OCI-LY7 (cell line): ENCODE measurements at regions not wholly inside any gene's neighbourhood (a gene's known extent, or its start where the extent isn't known, plus 50 kb on each side); places are given as distances from the start of the nearest gene placed in this dataset.

ENCODE experiments used
- CTCF ChIP-seq: fragments of 200-600 bp; sonication (generic); conservative IDR thresholded peaks from 2 replicates; pipeline ENCODE4 v1.5.1; 2014; ENCODE audit warnings: mild to moderate bottlenecking, antibody characterized with exemption, low read length, moderate library complexity, mixed read lengths
- EZH2phosphoT487 ChIP-seq: fragments of 200-600 bp; sonication (generic); IDR thresholded peaks from 2 replicates; pipeline ENCODE4 v1.6.1; 2018; ENCODE audit warnings: low read depth, borderline replicate concordance, mild to moderate bottlenecking, mixed run types, antibody characterized with exemption, low read length, moderate library complexity, mixed read lengths

GRCh38 chr6:113647143-113647889 is 209.8 kb upstream of the MARCKS start:
- TF ChIP-seq CTCF (no peak), EZH2phosphoT487 (no peak)
